ENCODE measurements at regions not wholly inside any gene's neighbourhood (a gene's known extent, or its start where the extent isn't known, plus 50 kb on each side); places are given as distances from the start of the nearest gene placed in this dataset.

GRCh38 chr11:113529606-113530005 is 54.4 kb upstream of the DRD2 start:
- ChIA-PET POLR2A (no interaction called here), CTCF (interaction anchor here (1.2 kb wide), 1 partner anchor 11 kb away, joined by 3 read pairs; no protein-coding TSS in a partner anchor)
- H3K36me3 ChIP-seq (ENCODE audit: control insufficient read depth, insufficient read depth, low read length), result no peaks in the 10 kb centered on the region
- Mint-ChIP-seq H3K27ac (ENCODE audit: unreplicated experiment) (peak overlapping the region; percentile 44), H3K4me1 (ENCODE audit: low read depth, unreplicated experiment) (peaks cover 46% of the 10 kb centered on the region), H3K9me3 (ENCODE audit: unreplicated experiment) (peaks cover 19% of the 10 kb centered on the region), H3K36me3 (ENCODE audit: insufficient read depth, unreplicated experiment) (peaks cover 5% of the 10 kb centered on the region), H3K4me3 (ENCODE audit: unreplicated experiment) (no peak overlapping the region), H3K27me3 (ENCODE audit: insufficient read depth, unreplicated experiment) (no peaks in the 10 kb centered on the region)
- peaks cover 36% of the 10 kb centered on the region for H3K4me1 ChIP-seq
- no TSS peak for BruUV-seq (replicated peaks)
- no peak for TF ChIP-seq CTCF (IDR thresholded peaks at IDR 0.05; ENCODE audit: insufficient read depth in 1 of 2, low read depth in 1 of 2, low read length in 1 of 2, severe bottlenecking in 1 of 2, unreplicated experiment in 1 of 2)
- no peak overlapping the region for H3K4me3 ChIP-seq (ENCODE audit: low read depth, low read length)
- intact Hi-C loops (cut with micrococcal nuclease; ENCODE audit: unreplicated experiment), result no loop called here
- no peaks in the 10 kb centered on the region for H3K27me3 ChIP-seq (replicated peaks; ENCODE audit: control insufficient read depth, insufficient read depth, low read length)
- H3K9me3 ChIP-seq, result peaks cover 18% of the 10 kb centered on the region
- DNase-seq, result no peak

GRCh38 chr11:113528982-113529381 is 53.8 kb upstream of the DRD2 start:
- Histone ChIP-seq H3K4me1 (peaks cover 38% of the 10 kb centered on the region), H3K4me3 (ENCODE audit: low read depth, low read length) (no peak overlapping the region), H3K9me3 (peaks cover 18% of the 10 kb centered on the region), H3K27me3 (replicated peaks; ENCODE audit: control insufficient read depth, insufficient read depth, low read length) (no peaks in the 10 kb centered on the region), H3K36me3 (ENCODE audit: control insufficient read depth, insufficient read depth, low read length) (no peaks in the 10 kb centered on the region)
- Mint-ChIP-seq H3K27ac (ENCODE audit: unreplicated experiment) (peak overlapping the region; percentile 44), H3K27me3 (ENCODE audit: insufficient read depth, unreplicated experiment) (no peaks in the 10 kb centered on the region), H3K9me3 (ENCODE audit: unreplicated experiment) (peaks cover 21% of the 10 kb centered on the region), H3K4me3 (ENCODE audit: unreplicated experiment) (no peak overlapping the region), H3K36me3 (ENCODE audit: insufficient read depth, unreplicated experiment) (peaks cover 5% of the 10 kb centered on the region), H3K4me1 (ENCODE audit: low read depth, unreplicated experiment) (peaks cover 46% of the 10 kb centered on the region)
- intact Hi-C loops (cut with micrococcal nuclease; ENCODE audit: unreplicated experiment), result no loop called here
- CTCF ChIA-PET, result no interaction called here
- TF ChIP-seq CTCF (IDR thresholded peaks at IDR 0.05; ENCODE audit: insufficient read depth in 1 of 2, low read depth in 1 of 2, low read length in 1 of 2, severe bottlenecking in 1 of 2, unreplicated experiment in 1 of 2), result no peak
- peak; percentile 28 to 64 for DNase-seq
- POLR2A ChIA-PET, result no interaction called here
- BruUV-seq (replicated peaks), result no TSS peak

- intact Hi-C loops (cut with micrococcal nuclease; ENCODE audit: unreplicated experiment), result no loop called here
- no TSS peak for BruUV-seq (replicated peaks)
- Histone ChIP-seq H3K4me1 (peaks cover 32% of the 10 kb centered on the region), H3K9me3 (peaks cover 16% of the 10 kb centered on the region), H3K36me3 (ENCODE audit: control insufficient read depth, insufficient read depth, low read length) (no peaks in the 10 kb centered on the region), H3K27me3 (replicated peaks; ENCODE audit: control insufficient read depth, insufficient read depth, low read length) (no peaks in the 10 kb centered on the region), H3K4me3 (ENCODE audit: low read depth, low read length) (no peak overlapping the region)
- no peak for DNase-seq
- Mint-ChIP-seq H3K4me1 (ENCODE audit: low read depth, unreplicated experiment) (peaks cover 48% of the 10 kb centered on the region), H3K27ac (ENCODE audit: unreplicated experiment) (no peak overlapping the region), H3K27me3 (ENCODE audit: insufficient read depth, unreplicated experiment) (no peaks in the 10 kb centered on the region), H3K4me3 (ENCODE audit: unreplicated experiment) (no peak overlapping the region), H3K9me3 (ENCODE audit: unreplicated experiment) (peaks cover 43% of the 10 kb centered on the region), H3K36me3 (ENCODE audit: insufficient read depth, unreplicated experiment) (no peaks in the 10 kb centered on the region)
- ChIA-PET POLR2A (no interaction called here), CTCF (no interaction called here)
- no peak for TF ChIP-seq CTCF (IDR thresholded peaks at IDR 0.05; ENCODE audit: insufficient read depth in 1 of 2, low read depth in 1 of 2, low read length in 1 of 2, severe bottlenecking in 1 of 2, unreplicated experiment in 1 of 2)
Observed at GRCh38 chr11:113526521-113526920, 51.3 kb upstream of the DRD2 start.
